Duodenal mucosa (tissue), 2 donors: ENCODE measurements at regions not wholly inside any gene's neighbourhood (a gene's known extent, or its start where the extent isn't known, plus 50 kb on each side); places are given as distances from the start of the nearest gene placed in this dataset.

Source experiments
- H3K27ac ChIP-seq: one replicate; pipeline ENCODE4 v1.7.0; 2013; ENCODE audit warnings: low read depth, low read length
- H3K27me3 ChIP-seq, 2 donors: one replicate each; pipeline ENCODE4 v1.7.0; 2013; ENCODE audit warnings: low read length in 2 of 2, control low read depth in 1 of 2; ENCODE audit not compliant: insufficient read depth in 2 of 2, control insufficient read depth in 1 of 2
- H3K36me3 ChIP-seq, 2 donors: one replicate each; pipeline ENCODE4 v1.7.0; 2013; ENCODE audit warnings: low read length in 2 of 2, control low read depth in 1 of 2; ENCODE audit not compliant: insufficient read depth in 2 of 2, control insufficient read depth in 1 of 2
- H3K4me1 ChIP-seq, 2 donors: one replicate each; pipeline ENCODE4 v1.7.0; 2013; ENCODE audit warnings: low read length in 2 of 2, control low read depth in 1 of 2; ENCODE audit not compliant: insufficient read depth in 2 of 2, control insufficient read depth in 1 of 2
- H3K4me3 ChIP-seq, 2 donors: one replicate each; pipeline ENCODE4 v1.7.0; 2013; ENCODE audit warnings: low read length in 2 of 2, low read depth in 1 of 2
- H3K9ac ChIP-seq, 2 donors: one replicate each; pipeline ENCODE4 v1.7.0; 2013; ENCODE audit warnings: low read length in 2 of 2, low read depth in 1 of 2
- H3K9me3 ChIP-seq, 2 donors: one replicate each; pipeline ENCODE4 v1.7.0; 2013; ENCODE audit warnings: low read length in 2 of 2, control low read depth in 1 of 2; ENCODE audit not compliant: control insufficient read depth in 1 of 2

GRCh38 chr1:229091721-229092136, 179.2 kb upstream of the RAB4A start:
- Histone ChIP-seq H3K4me1 (peaks cover 10 to 13% of the 10 kb centered on the region in 2 donors), H3K4me3 (no peak overlapping the region), H3K27me3 (no peaks in the 10 kb centered on the region), H3K9ac (no peak overlapping the region), H3K27ac (no peak overlapping the region), H3K9me3 (no peaks in the 10 kb centered on the region), H3K36me3 (no peaks in the 10 kb centered on the region)

GRCh38 chr1:229092377-229093237, 178.3 kb upstream of the RAB4A start:
- H3K27me3 ChIP-seq = no peaks in the 10 kb centered on the region
- no peaks in the 10 kb centered on the region for H3K36me3 ChIP-seq
- no peak overlapping the region for H3K9ac ChIP-seq
- H3K9me3 ChIP-seq = no peaks in the 10 kb centered on the region
- H3K4me1 ChIP-seq = peaks cover 10 to 13% of the 10 kb centered on the region in 2 donors
- H3K27ac ChIP-seq = no peak overlapping the region
- H3K4me3 ChIP-seq = no peak overlapping the region

GRCh38 chr1:229093238-229093540, 177.7 kb upstream of the RAB4A start:
- Histone ChIP-seq H3K4me1 (peaks cover 10 to 13% of the 10 kb centered on the region in 2 donors), H3K36me3 (no peaks in the 10 kb centered on the region), H3K27me3 (no peaks in the 10 kb centered on the region), H3K9ac (no peak overlapping the region), H3K9me3 (no peaks in the 10 kb centered on the region), H3K4me3 (no peak overlapping the region), H3K27ac (no peak overlapping the region)

GRCh38 chr1:229093609-229094336, 177.1 kb upstream of the RAB4A start:
- Histone ChIP-seq H3K27ac (no peak overlapping the region), H3K27me3 (no peaks in the 10 kb centered on the region), H3K4me1 (peaks cover 10 to 13% of the 10 kb centered on the region in 2 donors), H3K9ac (no peak overlapping the region), H3K36me3 (no peaks in the 10 kb centered on the region), H3K4me3 (no peak overlapping the region), H3K9me3 (no peaks in the 10 kb centered on the region)

GRCh38 chr1:229094476-229095311, 176.2 kb upstream of the RAB4A start:
- Histone ChIP-seq H3K27ac (no peak overlapping the region), H3K9ac (no peak overlapping the region), H3K36me3 (no peaks in the 10 kb centered on the region), H3K9me3 (no peaks in the 10 kb centered on the region), H3K27me3 (no peaks in the 10 kb centered on the region), H3K4me3 (no peak overlapping the region), H3K4me1 (peaks cover 13 to 15% of the 10 kb centered on the region in 2 donors)

- H3K4me1 ChIP-seq = peaks cover 13 to 15% of the 10 kb centered on the region in 2 donors
- H3K4me3 ChIP-seq = no peak overlapping the region
- H3K9ac ChIP-seq = no peak overlapping the region
- H3K36me3 ChIP-seq = no peaks in the 10 kb centered on the region
- no peak overlapping the region for H3K27ac ChIP-seq
- no peaks in the 10 kb centered on the region for H3K9me3 ChIP-seq
- H3K27me3 ChIP-seq = no peaks in the 10 kb centered on the region
These were observed 175.6 kb upstream of the RAB4A start for GRCh38 chr1:229095325-229095724.

GRCh38 chr1:229097356-229097755, 173.6 kb upstream of the RAB4A start:
- no peaks in the 10 kb centered on the region for H3K27me3 ChIP-seq
- no peaks in the 10 kb centered on the region for H3K9me3 ChIP-seq
- no peak overlapping the region for H3K9ac ChIP-seq
- H3K27ac ChIP-seq = no peak overlapping the region
- no peaks in the 10 kb centered on the region for H3K36me3 ChIP-seq
- H3K4me3 ChIP-seq = no peak overlapping the region
- peaks cover 13 to 15% of the 10 kb centered on the region in 2 donors for H3K4me1 ChIP-seq

- Histone ChIP-seq H3K4me3 (no peak overlapping the region), H3K36me3 (no peaks in the 10 kb centered on the region), H3K9me3 (no peaks in the 10 kb centered on the region), H3K9ac (no peak overlapping the region), H3K27me3 (no peaks in the 10 kb centered on the region), H3K4me1 (peaks cover 8 to 11% of the 10 kb centered on the region in 2 donors), H3K27ac (no peak overlapping the region)
These were observed 172.6 kb upstream of the RAB4A start for GRCh38 chr1:229098361-229098760.

GRCh38 chr1:229098903-229099578, 171.9 kb upstream of the RAB4A start:
- Histone ChIP-seq H3K9ac (no peak overlapping the region), H3K4me3 (no peak overlapping the region), H3K27me3 (no peaks in the 10 kb centered on the region), H3K9me3 (no peaks in the 10 kb centered on the region), H3K4me1 (peaks cover 1 to 6% of the 10 kb centered on the region in 2 donors), H3K36me3 (no peaks in the 10 kb centered on the region), H3K27ac (no peak overlapping the region)
